GM19395 (cell line): ENCODE measurements at regions not wholly inside any gene's neighbourhood (a gene's known extent, or its start where the extent isn't known, plus 50 kb on each side); places are given as distances from the start of the nearest gene placed in this dataset.
A peak's percentile ranks its signal among the peaks of the same experiment; 100 is the strongest.
"Not testable (repeated sequence)": the region's sequence is repeated elsewhere in the genome, so short reads cannot be mapped to it uniquely, and the experiment has no call there.

Source experiments
- ATAC-seq: cut with Tn5 transposase; IDR thresholded peaks from one replicate; pipeline ENCODE4 v1.9.1; 2021; ENCODE audit warnings: mild to moderate bottlenecking, moderate library complexity; ENCODE audit not compliant: unreplicated experiment

- ATAC-seq = no peak
Measured at GRCh38 chr2:204138206-204138605, 201.6 kb downstream of the ICOS start.

GRCh38 chr2:204140246-204140645 lies 203.7 kb downstream of the ICOS start:
- ATAC-seq = no peak

GRCh38 chr2:204143216-204144014 lies 206.9 kb downstream of the ICOS start:
- no peak for ATAC-seq

DNA sequence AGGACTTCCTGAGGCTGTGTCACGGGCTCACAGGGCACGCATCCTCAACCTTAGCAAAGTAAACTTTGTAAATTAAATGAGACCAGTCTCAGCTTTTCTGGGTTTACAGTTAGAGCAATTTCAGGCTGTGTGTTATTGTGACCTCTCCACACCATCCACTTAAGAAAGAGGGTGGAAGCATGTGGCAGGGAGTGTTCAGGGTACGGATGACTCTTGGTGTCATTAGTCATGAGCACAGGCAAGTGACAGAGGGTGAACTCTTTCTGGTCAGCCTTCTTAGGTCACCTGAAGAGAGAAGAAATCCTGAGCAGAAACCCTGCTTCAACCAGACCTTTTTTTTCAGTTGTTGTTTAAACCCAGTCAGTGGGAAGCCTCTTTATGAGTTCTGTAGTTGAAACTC lies 207.9 kb downstream of the ICOS start:
- no peak for ATAC-seq

DNA sequence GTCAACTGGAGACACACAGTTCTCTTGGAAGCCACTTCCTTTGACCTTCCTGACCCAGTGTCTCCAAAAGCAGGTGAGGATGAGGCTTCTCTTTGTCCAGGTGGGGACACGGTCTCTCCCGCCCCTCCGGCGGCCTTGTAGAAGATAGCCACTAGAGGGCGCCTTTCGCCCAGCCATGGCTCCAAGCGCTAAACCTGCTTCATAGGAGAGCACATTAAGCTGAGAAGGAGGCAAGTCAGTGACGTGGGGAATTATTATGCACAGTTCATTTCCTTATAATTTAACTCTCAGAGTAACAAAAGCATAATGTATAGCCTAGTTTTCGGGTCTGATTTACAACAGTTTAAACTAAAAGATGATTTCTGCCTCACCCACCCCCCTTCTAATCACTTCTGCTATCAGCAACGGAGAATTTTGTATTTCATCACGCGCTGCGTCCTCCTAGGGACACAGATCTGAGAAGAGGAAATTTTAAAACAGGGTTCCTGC lies 208.7 kb downstream of the ICOS start:
- peak; percentile 100 for ATAC-seq

GRCh38 chr2:204145791-204146190 lies 209.2 kb downstream of the ICOS start:
- no peak for ATAC-seq

- ATAC-seq = not testable (repeated sequence)
Measured at GRCh38 chr2:204147040-204147439, 210.5 kb downstream of the ICOS start.

DNA sequence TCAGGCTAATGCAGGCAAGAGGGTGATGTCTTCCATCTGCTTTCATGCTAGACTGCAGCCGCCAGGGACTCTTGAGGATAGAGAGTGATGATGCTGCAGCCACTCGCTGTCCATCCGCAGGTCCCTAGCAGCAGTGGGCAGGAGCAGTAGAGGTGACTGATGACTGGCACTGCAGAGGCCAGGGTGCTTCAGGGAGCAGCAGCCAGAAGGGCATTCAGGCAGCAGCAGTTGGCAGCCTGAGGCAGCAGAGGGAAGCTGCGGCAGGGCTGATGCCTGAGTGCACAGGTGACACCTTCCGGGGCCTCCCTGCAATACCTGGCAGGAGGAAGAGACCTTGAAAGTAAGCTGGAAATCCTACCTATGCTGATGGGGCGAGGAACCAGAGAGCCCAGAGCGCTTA lies 214.2 kb downstream of the ICOS start:
- ATAC-seq = no peak

- ATAC-seq = no peak
Measured at GRCh38 chr2:204152616-204153015, 216.1 kb downstream of the ICOS start.

DNA sequence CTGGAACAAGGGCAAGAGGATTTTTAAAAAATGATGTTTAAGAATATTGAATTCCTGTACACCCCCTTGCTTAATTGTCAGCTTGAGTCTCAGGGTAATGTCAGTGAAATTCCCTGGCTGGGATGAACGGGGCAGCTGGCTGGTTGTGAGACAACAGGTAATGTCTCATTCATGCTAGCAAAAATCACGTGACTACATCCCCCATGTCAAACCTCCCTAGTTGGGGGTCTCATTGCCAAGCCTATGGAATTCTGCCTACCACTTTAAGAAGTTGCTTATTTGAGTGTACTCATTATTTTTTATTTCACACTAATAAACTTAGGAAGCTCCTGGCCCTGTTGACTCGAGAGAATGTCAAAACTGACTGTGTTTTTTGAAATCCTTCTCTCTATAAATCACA lies 218.3 kb downstream of the ICOS start:
- ATAC-seq = no peak

DNA sequence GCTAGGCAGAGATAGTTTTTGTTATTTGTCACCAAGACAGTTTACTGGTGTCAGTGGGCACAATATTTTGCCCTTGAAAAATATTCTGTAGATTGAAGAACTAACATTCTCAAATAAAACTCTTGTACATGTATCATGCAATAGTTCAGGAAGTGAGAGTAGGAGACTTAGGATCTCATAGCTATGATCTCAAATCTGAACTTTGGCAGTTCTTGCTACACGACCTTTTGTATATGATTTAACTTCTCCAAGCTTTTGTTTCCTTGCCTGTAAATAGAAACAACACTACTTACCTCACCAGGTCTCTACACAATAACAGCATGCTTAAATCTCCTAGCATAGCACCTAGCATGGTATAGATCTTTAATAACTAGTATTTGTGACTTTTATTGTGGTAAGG lies 219.9 kb downstream of the ICOS start:
- no peak for ATAC-seq

GRCh38 chr2:204157684-204158083 lies 221.1 kb downstream of the ICOS start:
- no peak for ATAC-seq

DNA sequence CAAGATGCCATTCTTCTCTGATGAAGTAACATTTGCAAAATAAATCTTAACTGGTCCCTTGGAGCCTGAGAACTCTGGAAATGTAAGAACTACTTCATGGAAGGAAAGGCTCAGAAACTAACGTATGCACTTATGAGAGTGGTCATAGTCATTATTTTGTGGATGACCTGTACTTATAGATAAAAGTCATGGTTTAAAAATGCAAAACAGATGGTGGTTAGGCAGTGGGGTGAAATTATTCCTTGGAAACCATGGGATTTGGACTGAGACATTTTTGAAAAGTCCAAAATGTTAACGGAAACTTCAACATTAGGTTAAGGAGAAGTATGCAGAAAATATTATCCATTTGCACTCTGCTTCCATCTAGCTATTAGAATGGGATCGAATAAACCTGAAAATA lies 223.0 kb downstream of the ICOS start:
- no peak for ATAC-seq

DNA sequence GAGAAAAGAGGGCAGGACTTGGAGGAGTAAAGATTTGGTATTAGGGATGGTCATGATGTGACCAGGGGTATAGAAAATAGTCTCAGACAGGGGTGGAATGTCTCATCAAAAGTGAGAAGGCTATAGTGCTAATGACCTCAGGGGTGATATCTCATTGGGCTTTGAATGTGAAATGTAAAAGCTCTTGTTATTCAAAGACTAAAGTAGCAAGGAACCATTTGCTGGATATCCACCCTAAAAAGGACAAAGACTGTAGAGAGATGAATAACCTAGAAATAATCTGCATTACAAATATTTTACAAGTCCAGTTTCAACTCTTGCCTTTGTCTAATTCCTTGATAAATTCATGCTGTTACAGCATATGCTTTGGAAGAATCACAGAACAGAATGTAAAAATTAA lies 224.4 kb downstream of the ICOS start:
- ATAC-seq = no peak

- ATAC-seq = no peak
Measured at GRCh38 chr2:204161886-204162285, 225.3 kb downstream of the ICOS start.

- no peak for ATAC-seq
Measured at GRCh38 chr2:204166961-204167360, 230.4 kb downstream of the ICOS start.

DNA sequence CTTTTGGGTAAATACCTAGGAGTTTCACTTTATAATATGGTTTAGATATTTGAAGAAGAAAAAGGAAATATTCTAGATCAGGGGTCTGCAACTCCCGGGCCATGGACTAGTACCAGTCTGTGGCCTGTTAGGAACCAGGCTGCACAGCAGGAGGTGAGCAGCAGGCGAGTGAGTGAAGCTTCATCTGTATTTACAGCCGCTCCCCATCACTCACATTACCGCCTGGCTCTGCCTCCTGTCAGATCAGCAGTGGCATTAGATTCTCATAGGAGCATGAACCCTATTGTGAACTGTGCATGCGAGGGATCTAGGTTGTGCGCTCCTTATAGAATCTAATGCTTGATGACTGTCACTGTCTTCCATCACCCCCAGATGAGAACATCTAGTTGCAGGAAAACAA lies 231.1 kb downstream of the ICOS start:
- ATAC-seq = not testable (repeated sequence)

GRCh38 chr2:204170411-204170810 lies 233.8 kb downstream of the ICOS start:
- ATAC-seq = no peak

- ATAC-seq = no peak
Measured at GRCh38 chr2:204171432-204172144, 235.0 kb downstream of the ICOS start.

- no peak for ATAC-seq
Measured at GRCh38 chr2:204172145-204172600, 235.6 kb downstream of the ICOS start.

DNA sequence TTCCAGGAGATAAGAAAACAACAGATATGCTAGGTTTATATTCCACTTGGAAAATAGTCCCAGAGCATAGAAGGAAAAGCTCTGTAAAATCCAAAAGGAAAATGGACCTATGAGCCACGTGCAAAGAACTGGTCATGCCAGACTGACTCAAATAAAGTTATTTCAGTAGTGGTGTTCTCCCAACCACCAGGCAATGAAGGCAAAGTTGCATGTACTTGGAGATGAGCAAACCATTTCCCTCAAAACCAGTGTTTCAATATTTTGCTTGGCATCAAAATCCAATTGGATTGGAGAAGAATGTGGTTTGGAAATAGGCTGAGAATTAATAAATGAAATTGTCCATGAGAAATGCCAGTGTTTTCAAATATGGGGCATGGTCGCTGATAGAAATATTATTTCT lies 237.5 kb downstream of the ICOS start:
- no peak for ATAC-seq
